Endothelial cell of umbilical vein (primary cell): ENCODE measurements at regions not wholly inside any gene's neighbourhood (a gene's known extent, or its start where the extent isn't known, plus 50 kb on each side); places are given as distances from the start of the nearest gene placed in this dataset.

Experiments used
- CTCF ChIP-seq, 2 donors: IDR thresholded peaks; 1 replicate in 1 of 2; 2 replicates in 1 of 2; pipeline ENCODE4 v1.5.1; 2011; ENCODE audit warnings: low read length in 2 of 2, mild to moderate bottlenecking in 2 of 2, moderate library complexity in 2 of 2, control low read depth in 1 of 2, inconsistent platforms in 1 of 2, low read depth in 1 of 2; ENCODE audit not compliant: insufficient read depth in 1 of 2; ENCODE audit errors: extremely low read depth in 1 of 2
- EZH2 ChIP-seq: IDR thresholded peaks from 2 replicates; pipeline ENCODE4 v1.6.1; 2012; ENCODE audit warnings: borderline replicate concordance, low read depth, mild to moderate bottlenecking, moderate library complexity, low read length, inconsistent platforms; ENCODE audit not compliant: severe bottlenecking
- FOS ChIP-seq: IDR thresholded peaks from 2 replicates; pipeline ENCODE4 v1.6.1; 2011; ENCODE audit warnings: mild to moderate bottlenecking, low read length, moderate library complexity, borderline replicate concordance; ENCODE audit not compliant: insufficient read depth
- GATA2 ChIP-seq: IDR thresholded peaks from 2 replicates; pipeline ENCODE4 v1.7.0; 2011; ENCODE audit warnings: low read depth, mild to moderate bottlenecking, moderate library complexity, mixed read lengths, low read length; ENCODE audit not compliant: insufficient read length, insufficient read depth
- JUN ChIP-seq: IDR thresholded peaks from 2 replicates; pipeline ENCODE4 v1.6.1; 2011; ENCODE audit warnings: borderline replicate concordance, low read depth; ENCODE audit not compliant: insufficient read length, insufficient read depth
- MAX ChIP-seq: IDR thresholded peaks from 2 replicates; pipeline ENCODE4 v1.6.1; 2011; ENCODE audit not compliant: insufficient read depth, insufficient read length
- MYC ChIP-seq: IDR thresholded peaks from one replicate; pipeline ENCODE4 v1.6.1; 2011; ENCODE audit warnings: mild to moderate bottlenecking, low read depth, low read length
- POLR2A ChIP-seq: IDR thresholded peaks from 2 replicates; pipeline ENCODE4 v1.6.1; 2012; ENCODE audit warnings: low read depth, mild to moderate bottlenecking, control low read depth, low read length
- POLR2AphosphoS5 ChIP-seq: IDR thresholded peaks from 2 replicates; pipeline ENCODE4 v1.6.1; 2012; ENCODE audit warnings: low read depth, mild to moderate bottlenecking, control low read depth, low read length, moderate library complexity; ENCODE audit not compliant: insufficient read depth

- no peak for TF ChIP-seq CTCF (IDR thresholded peaks at IDR 0.05; ENCODE audit: extremely low read depth in 1 of 2, insufficient read depth in 1 of 2, low read depth in 1 of 2, low read length in 2 of 2)
- TF ChIP-seq EZH2 = no peak
- TF ChIP-seq JUN = no peak
- TF ChIP-seq POLR2A = no peak
- no peak for TF ChIP-seq POLR2AphosphoS5
- TF ChIP-seq MAX = no peak
- TF ChIP-seq MYC = no peak
- no peak for TF ChIP-seq GATA2
- no peak for TF ChIP-seq FOS
These were observed 1401.7 kb downstream of the NCAM2 start for GRCh38 chr21:22399681-22400514.
